GM21786 (cell line): ENCODE measurements at regions not wholly inside any gene's neighbourhood (a gene's known extent, or its start where the extent isn't known, plus 50 kb on each side); places are given as distances from the start of the nearest gene placed in this dataset.
A peak's percentile ranks its signal among the peaks of the same experiment; 100 is the strongest.
"Not testable (repeated sequence)": the region's sequence is repeated elsewhere in the genome, so short reads cannot be mapped to it uniquely, and the experiment has no call there.

ENCODE experiments used
- ATAC-seq: cut with Tn5 transposase; IDR thresholded peaks from one replicate; pipeline ENCODE4 v1.9.1; 2021; ENCODE audit not compliant: unreplicated experiment

DNA sequence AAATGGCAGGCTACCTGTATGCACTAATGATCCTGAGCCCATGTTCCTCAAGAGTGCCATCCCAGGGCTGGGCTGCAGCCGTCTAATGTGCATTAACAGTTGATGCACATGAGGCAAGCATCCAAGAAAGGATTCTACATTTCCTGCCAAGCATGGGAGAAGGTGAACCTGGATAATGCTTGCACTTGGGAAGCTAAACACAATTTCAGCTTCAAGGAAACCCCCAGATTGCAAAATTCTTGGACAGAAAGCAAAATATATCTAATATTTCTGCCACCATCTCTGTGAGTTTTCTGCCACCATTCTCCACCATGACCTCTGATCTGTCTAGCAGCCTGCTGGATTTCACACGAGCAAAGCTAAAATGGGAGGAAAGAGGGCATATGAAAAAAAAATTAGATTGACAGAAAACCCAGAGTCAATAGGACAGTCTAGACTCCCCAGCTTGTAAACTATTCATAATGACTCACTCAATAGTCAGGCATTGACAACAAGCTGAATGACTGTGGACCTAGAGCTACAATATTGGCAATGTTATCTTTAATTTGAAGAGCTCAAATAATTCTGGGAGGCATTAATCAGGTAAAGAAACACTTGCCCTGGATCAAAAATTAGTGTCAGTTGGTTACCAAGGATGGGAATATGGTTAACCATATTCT lies 91.9 kb upstream of the BCL2L14 start:
- no peak for ATAC-seq

DNA sequence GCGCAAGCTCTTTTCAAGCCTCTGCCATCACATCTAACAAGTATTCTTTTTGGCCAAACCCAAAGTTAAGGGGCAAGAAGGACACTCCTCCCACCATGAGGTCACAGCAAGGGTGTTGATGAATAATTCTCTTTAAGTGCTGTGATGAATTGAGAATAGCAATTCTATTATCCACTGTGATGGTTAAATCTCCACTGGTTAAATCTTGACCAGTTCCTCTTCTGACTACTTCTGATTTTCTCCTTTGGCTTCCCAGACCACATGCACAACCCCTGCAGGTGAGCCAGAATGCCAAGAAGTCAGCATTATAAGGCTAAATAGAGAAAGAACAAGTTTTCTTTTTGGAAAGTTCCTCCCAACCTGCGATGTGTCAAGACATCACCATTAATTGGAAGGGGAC lies 90.6 kb upstream of the BCL2L14 start:
- no peak for ATAC-seq

DNA sequence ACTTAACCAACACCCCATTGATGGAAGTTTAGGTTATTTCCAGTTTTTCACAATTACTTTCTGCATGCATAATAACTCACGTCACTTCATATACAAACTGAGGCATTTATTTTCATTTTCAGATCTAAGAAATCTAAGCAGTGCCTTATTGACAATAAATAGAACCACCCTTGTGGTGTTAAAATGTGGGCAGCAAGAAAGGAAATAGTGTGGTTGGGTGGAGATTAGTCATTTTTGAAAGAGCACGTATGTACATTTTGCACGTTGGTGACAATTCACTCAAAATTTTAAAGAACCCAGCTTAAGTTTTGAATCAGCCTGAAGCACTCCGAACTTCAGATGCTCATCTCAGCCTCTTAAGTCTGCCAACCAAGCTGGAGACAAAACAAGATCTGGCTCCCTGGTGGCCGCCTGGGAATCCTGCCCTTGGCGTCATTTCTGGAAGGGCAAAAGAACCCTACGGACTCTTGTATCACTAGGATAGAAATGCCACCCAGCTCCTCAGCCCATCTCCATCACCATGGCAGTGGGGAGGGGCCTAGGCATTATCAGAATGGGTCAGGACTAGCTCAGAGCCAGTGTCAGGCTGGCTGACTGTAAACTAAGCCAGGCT lies 89.5 kb upstream of the BCL2L14 start:
- peak; percentile 92 for ATAC-seq

DNA sequence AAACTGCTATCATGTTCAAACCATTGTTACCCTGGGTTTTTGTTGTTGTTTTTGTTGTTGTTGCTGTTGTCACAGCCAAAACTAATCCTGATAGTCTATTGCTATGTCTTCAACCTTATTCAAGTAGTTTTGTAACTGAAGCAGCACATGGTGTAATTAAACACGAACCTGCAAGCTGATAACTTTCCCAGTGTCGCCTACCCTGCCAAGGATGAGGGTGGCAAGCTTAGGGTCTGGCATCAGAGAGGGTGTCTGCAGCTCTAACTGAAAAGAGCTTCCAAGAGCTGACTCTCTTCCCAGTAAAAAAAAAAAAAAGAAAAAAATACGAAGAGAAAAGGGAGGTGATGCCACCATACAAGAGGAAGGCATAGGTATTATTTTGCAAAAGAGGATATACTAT lies 86.3 kb upstream of the BCL2L14 start:
- no peak for ATAC-seq

DNA sequence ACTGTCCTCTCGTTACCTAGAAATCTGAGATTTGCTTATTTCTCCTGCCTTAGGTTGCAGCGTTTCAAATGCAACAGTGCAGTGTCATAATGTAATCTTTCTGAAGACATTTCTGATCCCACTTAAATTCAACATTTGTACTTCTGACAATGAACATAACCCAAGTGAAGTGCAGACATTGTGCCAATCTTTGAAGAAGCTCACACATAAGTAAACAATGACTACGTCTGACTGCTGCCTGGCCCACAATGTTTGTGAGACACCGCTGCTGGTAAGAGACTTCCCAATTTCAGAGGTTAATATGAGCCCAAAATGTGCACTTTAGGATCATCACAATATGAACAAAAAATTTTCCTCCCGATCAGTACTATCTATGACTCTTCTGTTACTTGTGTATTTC lies 84.6 kb upstream of the BCL2L14 start:
- ATAC-seq: no peak

DNA sequence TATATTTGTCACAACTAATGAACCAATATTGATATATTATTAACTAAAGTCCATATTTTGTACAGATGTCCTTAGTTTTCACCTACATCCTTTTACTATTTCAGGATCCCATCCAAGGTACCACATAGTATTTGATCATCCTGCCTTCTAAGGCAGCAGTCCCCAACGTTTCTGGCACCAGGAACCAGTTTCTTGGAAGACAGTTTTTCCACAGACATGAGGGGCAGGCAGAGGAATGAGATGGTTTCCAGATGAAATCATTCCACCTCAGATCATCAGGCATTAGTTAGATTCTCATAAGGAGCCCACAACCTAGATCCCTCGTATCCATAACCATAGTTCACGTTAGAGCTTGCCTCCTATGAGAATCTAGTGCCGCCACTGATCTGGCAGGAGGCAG lies 82.8 kb upstream of the BCL2L14 start:
- ATAC-seq: no peak

DNA sequence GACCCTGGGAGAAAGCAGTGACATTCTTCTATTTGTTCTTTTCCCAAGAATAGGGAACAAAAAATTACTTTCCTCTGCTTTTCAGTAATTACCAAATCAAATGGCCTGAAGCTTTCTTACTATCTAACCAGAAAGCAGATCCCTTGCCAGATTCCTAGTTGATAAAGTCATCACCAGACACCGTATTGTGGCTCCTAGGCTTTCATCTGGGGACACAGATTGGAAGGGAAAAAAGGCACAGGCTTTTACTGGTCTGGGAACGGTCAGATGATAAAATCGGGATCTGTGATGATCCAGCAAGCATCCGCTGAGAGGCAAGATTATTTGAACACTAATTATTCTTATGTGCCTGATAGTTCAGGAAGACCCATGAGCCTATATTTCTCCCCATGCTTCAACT lies 79.1 kb upstream of the BCL2L14 start:
- ATAC-seq: no peak

DNA sequence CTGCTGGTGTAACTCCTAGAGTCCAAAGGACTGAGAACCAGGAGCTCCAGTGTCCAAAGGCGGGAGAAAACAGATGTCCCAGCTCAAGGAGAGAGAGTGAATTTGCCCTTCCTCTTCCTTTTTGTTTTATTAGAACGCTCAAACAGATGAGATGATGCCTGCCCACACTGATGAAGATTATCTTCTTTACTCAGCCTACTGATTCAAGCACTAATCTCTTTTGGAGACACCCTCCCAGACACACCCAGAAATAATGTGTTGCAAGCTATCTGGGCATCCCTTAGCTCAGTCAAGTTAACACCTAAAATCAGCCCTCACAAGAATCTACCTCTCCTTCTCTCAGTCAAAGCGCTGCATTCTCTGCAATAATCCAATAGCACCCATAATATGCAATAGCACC lies 78.2 kb upstream of the BCL2L14 start:
- no peak for ATAC-seq

DNA sequence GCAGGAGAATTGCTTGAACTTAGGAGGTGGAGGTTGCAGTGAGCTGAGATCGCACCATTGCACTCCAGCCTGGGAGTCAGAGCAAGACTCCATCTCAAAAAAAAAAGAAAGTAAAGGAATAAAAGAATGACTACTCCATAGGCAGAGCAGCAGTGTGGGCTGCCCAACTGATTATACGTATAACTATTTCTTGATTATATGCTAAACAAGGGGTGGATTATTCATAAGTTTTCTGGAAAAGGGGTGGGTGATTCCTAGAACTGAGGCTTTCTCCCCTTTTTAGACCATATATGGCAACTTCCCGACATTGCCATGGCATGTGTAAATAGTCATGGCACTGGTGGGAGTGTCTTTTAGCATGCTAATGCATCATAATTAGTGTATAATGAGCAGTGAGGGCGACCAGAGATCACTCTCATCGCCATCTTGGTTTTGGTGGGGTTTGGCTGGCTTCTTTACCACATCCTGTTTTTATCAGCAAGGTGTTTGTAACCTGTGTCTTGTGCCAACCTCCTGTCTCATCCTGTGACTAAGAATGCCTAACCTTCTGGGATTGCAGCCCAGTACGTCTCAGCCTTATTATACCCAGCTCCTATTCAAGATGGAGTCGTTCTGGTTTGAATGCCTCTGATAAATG lies 72.3 kb upstream of the BCL2L14 start:
- not testable (repeated sequence) for ATAC-seq

DNA sequence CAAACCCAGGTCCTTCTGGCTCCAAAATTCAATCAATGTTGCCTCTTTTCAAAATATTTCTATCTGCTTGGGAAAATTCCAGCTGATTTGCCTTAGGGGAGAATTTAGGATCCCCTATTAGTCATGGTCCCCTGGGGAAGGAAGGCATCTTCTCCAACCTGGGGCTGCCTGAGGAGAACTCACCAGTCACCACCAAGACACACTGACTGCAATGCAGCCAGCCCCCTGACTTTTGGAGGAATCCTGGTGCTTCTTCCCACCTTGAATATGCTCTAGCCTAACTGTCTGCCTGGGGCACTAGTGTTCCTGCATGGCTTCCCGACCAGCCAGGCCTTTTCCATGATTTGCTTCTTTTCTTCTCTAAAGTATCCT lies 71.8 kb upstream of the BCL2L14 start:
- no peak for ATAC-seq

DNA sequence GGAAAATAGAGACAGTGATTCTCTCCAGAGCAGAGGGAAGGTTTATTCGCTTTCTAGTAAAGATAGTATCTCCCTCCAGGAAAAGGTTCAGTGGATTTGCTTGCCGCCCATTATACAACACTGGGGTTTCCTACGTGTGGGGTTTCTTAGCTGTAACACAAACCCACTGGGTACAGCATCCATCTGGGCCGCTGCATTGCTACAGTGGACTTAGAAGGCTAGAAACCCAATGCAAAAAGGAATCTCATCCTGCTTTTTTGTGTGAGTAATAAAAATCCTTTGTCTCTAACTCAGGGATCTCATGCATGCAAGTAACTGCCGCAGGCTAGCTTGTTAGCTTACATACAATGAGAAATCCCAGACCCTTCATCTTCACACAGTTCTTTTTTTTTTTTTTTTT lies 67.1 kb upstream of the BCL2L14 start:
- ATAC-seq: no peak

DNA sequence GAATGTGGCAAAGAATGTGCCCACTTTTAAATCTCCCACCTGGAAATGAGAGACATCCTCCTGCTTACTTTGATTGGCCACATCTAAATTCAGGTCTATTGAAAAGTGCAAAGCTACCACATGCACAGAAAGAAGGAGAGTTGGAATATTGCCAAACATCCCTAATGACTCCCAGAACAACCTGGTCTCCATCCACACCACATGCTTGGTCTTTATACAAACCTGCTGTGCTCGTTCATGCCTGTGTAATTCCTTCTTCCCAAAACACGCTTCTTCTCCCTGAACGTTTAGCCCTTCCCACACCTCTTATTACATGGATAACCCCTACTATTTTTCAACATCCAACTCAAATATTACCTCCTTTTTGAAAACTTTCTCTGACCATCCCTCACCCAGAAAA lies 66.2 kb upstream of the BCL2L14 start:
- no peak for ATAC-seq

DNA sequence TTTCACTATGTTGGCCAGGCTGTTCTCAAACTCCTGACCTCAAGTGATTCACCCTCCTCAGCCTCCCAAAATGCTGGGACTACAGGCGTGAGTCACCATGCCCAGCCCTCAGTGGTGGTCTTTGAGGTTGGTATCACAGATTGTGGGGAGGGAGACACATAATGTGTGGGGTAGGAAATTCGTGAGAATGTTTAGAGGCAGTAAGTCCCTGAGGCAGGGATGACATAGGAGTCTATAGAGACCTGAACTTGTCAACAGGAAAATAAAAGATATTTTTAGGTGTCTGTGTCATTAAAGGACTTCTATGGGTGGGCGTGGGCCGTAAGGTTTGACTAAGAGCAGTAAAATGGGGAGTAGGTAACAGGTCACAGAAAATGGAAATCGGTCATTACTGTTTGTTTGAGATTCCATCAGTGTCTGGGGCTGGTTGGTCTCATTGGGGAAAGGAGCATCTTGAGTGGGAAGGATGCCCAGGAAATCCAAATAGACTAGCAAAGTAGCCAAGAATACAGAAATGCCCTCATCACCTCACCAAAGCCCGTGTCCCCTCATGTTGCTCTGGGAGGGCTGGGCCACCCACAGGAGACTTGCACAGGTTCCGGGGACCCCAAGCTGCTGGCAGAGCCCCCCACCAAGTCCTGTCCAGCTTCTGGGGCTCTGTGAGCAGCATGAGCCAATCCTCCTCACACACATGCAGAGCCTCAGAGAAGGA lies 63.6 kb upstream of the BCL2L14 start:
- no peak for ATAC-seq

DNA sequence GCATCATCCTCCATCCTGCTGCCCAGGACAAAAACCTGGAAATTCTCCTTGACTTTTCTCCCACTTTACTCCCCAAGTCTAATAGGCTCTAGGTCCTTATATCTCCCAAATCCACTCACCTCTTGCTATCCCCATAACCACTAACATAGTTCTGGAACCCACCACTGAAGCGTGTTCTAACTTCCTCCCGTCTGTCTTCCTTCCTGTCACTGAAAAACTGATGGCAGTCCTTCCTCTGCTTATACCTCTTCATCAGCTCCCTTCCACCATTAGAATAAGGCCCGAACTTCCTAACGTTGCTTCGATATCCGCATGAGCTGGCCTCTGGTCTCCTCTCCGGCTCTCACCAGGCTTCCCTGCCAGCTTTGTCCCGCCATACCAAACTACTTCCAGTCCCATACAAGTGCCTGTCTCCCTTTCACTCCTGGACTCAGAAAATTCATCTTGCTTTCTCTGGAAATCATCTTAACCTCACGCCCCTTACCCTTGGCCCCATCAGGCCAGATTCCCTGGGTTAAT lies 63.0 kb upstream of the BCL2L14 start:
- no peak for ATAC-seq

DNA sequence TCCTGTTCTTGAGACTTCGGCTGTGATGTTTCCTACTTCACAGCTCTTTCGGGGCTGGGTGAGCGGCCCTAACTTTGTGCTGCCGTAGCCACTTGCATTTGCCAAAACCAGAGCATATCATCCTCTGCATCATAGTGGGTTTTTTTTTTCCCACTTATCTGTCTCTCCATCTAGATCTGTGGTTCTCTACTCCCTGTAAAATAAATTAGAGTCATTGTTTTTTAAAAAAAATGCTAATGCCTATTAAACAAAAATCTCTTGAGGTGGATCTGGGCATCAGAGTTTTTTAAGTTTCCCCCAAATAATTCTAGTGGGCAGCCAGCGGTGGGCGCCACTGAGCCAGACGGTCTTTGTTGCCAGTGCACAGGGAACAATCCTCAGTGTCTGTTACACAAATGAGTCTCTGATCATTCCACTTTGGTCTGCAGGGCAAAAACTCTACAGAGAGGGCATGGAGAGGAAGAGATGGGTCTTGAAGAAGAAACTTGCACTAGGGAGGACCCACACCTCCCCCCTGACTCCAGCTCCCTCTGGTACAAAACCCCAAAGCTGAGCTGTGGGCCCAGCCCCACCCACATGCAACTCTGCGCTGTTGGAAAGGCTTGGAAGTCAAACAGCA lies 62.4 kb upstream of the BCL2L14 start:
- no peak for ATAC-seq

DNA sequence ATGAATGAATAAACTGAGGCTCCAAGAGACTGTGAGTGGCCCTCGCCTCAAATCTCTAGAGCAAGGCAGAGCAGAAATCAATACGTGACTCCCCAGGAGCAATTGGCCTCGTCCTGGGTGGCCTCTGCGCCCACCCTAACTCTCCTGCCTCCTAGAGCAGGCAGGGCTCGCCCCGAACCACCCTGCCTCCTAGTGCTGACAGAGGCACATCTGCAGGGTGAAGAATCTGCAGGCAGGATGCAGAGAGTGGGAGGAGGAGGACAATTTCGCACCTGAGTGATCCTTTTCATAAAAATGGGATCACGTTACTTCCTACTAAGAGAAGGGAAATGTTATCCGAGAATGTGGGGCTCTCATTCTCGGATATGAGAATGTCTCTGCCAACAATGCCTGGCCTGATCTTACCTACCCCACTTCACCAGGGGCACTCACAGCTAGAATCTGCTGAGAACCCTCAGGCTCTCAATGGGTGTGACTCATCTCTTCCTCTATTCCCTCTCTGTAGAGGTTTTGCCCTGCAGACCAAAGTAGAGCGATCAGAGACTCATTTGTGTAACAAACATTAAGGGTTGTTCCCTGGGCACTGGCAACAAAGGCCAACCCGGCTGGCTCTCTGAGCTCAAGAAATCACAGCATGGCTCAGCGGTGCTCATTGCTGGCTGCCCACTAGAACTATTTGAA lies 61.7 kb upstream of the BCL2L14 start:
- ATAC-seq: peak; percentile 65

DNA sequence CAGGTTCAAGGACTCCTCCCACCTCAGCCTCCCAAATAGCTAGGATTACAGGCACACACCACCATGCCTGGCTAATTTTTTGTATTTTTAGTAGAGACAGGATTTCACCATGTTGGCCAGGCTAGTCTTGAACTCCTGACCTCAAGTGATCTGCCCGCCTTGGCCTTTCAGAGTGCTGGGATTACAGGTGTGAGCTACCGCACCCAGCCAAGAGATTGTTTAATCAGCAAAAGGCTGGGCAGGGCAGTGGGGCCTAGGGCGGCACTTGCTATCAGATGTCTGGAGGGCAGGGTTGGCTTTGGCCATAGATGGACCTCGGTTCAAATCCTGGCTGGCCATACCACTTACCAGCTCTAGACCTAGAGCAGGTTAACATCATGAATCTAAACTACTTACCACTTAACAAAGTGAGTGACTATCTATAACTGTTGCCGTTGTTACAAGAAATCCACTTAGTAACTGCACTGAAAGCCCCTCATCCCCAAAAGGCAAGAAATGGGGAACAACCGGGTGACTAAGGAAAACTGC lies 60.9 kb upstream of the BCL2L14 start:
- ATAC-seq: not testable (repeated sequence)

DNA sequence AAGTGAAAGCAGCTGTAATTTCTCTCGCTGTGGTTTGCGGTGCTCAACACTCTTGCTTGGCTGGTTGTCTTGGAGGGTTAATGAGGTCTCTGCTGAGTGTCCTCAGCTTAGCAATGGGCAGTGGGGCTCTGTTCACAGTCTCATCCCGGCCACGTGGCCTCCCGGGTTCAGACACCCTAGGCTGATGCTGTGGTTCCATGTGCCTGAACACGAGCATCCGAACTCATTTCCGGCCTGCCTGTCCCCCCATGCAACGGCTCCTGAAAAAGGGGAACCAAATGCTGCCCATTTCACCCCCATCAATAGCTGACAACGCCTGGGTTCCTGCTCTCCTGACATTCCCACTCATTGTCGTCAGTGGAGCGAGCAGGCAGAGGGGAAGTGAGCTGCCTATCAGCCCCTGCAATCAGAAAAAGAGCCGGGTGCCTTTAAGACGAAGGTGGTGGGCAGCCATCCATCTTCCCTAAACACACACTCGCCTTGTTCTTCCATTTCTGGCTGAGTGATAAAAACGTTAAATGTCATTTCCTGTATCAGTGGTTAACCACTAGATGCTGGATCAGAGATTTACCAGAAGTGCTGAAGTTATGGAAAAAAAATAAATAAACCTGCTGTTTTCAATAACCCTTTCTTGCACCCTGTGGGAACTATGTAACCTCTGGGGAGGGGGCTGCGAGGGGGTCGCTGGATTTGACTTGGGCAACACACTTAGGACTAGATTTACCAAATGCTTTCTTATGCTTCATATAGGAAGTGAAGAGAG lies 60.3 kb upstream of the BCL2L14 start:
- peak; percentile 50 for ATAC-seq

DNA sequence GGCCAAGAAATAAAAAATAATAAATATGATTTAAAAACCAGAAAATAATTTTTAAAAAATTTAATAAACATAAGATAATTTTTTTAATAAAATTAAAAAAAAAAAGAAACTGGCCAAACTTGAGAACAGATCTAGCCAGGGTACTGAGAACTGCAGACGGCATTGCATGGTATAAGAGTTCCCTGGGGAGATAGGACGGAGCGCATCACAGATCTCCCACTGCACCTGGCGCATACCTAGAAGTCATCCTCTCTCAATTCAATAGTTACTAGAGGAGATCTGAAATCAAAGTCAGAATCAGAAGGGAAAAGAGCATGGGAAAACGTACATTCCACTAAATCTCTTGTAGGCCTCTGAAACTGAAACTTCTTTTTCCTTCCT lies 58.9 kb upstream of the BCL2L14 start:
- ATAC-seq: no peak
